Osteoblast (primary cell): ENCODE measurements at regions not wholly inside any gene's neighbourhood (a gene's known extent, or its start where the extent isn't known, plus 50 kb on each side); places are given as distances from the start of the nearest gene placed in this dataset.

Experiments
- DNase-seq: peaks from one replicate; pipeline ENCODE4 v3.0.0; 2011; ENCODE audit warnings: low spot score, mixed read lengths; ENCODE audit not compliant: insufficient read length; ENCODE audit errors: missing footprints
- H2AFZ ChIP-seq: 2 replicates; pipeline ENCODE4 v1.6.0; 2011; ENCODE audit warnings: mild to moderate bottlenecking, low read length
- H3K27ac ChIP-seq: 2 replicates; pipeline ENCODE4 v1.5.1; 2011; ENCODE audit warnings: mild to moderate bottlenecking, low read depth, low read length, moderate library complexity
- H3K27me3 ChIP-seq: 2 replicates; pipeline ENCODE4 v1.6.0; 2012; ENCODE audit warnings: mild to moderate bottlenecking, control low read depth, inconsistent platforms, low read length, moderate library complexity; ENCODE audit not compliant: insufficient read depth
- H3K36me3 ChIP-seq: 2 replicates; pipeline ENCODE4 v1.5.1; 2011; ENCODE audit warnings: mild to moderate bottlenecking, low read length, control low read depth, moderate library complexity; ENCODE audit not compliant: insufficient read depth
- H3K4me1 ChIP-seq: 2 replicates; pipeline ENCODE4 v1.5.1; 2011; ENCODE audit warnings: mild to moderate bottlenecking, low read length, control low read depth, moderate library complexity; ENCODE audit not compliant: insufficient read depth
- H3K4me2 ChIP-seq: 2 replicates; pipeline ENCODE4 v1.6.0; 2011; ENCODE audit warnings: mild to moderate bottlenecking, low read length; ENCODE audit not compliant: insufficient read depth
- H3K4me3 ChIP-seq: fragments of 200-600 bp; sonication (generic); 3 replicates; pipeline ENCODE4 v1.5.1; 2012; ENCODE audit warnings: mild to moderate bottlenecking, low read length, inconsistent platforms; ENCODE audit not compliant: insufficient read depth
- H3K79me2 ChIP-seq: 2 replicates; pipeline ENCODE4 v1.6.0; 2012; ENCODE audit warnings: mild to moderate bottlenecking, low read length, control low read depth, inconsistent platforms; ENCODE audit not compliant: insufficient read depth
- H3K9me3 ChIP-seq: 2 replicates; pipeline ENCODE4 v1.5.1; 2011; ENCODE audit warnings: low read depth, low read length, control low read depth
- H4K20me1 ChIP-seq: 2 replicates; pipeline ENCODE4 v1.6.0; 2012; ENCODE audit warnings: mild to moderate bottlenecking, low read length, control low read depth; ENCODE audit not compliant: insufficient read depth
- TF ChIP-seq, protein P1 (sequence below): IDR thresholded peaks from 2 replicates; pipeline ENCODE4 v1.5.1; 2011; ENCODE audit warnings: mild to moderate bottlenecking, low read depth, low read length, moderate library complexity; ENCODE audit errors: extremely low read depth

GRCh38 chr4:113844369-113844768, 82.8 kb upstream of the CAMK2D start:
- no peak for DNase-seq
- TF ChIP-seq, protein P1, sequence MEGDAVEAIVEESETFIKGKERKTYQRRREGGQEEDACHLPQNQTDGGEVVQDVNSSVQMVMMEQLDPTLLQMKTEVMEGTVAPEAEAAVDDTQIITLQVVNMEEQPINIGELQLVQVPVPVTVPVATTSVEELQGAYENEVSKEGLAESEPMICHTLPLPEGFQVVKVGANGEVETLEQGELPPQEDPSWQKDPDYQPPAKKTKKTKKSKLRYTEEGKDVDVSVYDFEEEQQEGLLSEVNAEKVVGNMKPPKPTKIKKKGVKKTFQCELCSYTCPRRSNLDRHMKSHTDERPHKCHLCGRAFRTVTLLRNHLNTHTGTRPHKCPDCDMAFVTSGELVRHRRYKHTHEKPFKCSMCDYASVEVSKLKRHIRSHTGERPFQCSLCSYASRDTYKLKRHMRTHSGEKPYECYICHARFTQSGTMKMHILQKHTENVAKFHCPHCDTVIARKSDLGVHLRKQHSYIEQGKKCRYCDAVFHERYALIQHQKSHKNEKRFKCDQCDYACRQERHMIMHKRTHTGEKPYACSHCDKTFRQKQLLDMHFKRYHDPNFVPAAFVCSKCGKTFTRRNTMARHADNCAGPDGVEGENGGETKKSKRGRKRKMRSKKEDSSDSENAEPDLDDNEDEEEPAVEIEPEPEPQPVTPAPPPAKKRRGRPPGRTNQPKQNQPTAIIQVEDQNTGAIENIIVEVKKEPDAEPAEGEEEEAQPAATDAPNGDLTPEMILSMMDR: no peak
- H3K9me3 ChIP-seq: no peaks in the 10 kb centered on the region

GRCh38 chr4:113840861-113841260, 79.3 kb upstream of the CAMK2D start:
- Histone ChIP-seq H2AFZ (no peak overlapping the region), H3K36me3 (no peaks in the 10 kb centered on the region), H3K79me2 (no peaks in the 10 kb centered on the region), H3K4me3 (no peak overlapping the region), H3K4me2 (no peak overlapping the region), H4K20me1 (no peaks in the 10 kb centered on the region), H3K9me3 (no peaks in the 10 kb centered on the region), H3K27me3 (no peaks in the 10 kb centered on the region), H3K27ac (no peak overlapping the region), H3K4me1 (peaks cover 15% of the 10 kb centered on the region)
- TF ChIP-seq, protein P1: no peak
- DNase-seq: no peak

More at GRCh38 chr4:113844369-113844768, 82.8 kb upstream of the CAMK2D start:
- Histone ChIP-seq H2AFZ (no peak overlapping the region), H3K4me1 (no peaks in the 10 kb centered on the region), H3K79me2 (no peaks in the 10 kb centered on the region), H3K4me2 (no peak overlapping the region), H3K4me3 (no peak overlapping the region), H3K27me3 (no peaks in the 10 kb centered on the region), H4K20me1 (no peaks in the 10 kb centered on the region), H3K27ac (no peak overlapping the region), H3K36me3 (no peaks in the 10 kb centered on the region)

- peaks cover 19% of the 10 kb centered on the region for H3K4me1 ChIP-seq
- no peak overlapping the region for H2AFZ ChIP-seq
- H4K20me1 ChIP-seq: no peaks in the 10 kb centered on the region
- H3K36me3 ChIP-seq: no peaks in the 10 kb centered on the region
- no peaks in the 10 kb centered on the region for H3K79me2 ChIP-seq
- no peaks in the 10 kb centered on the region for H3K27me3 ChIP-seq
- H3K4me2 ChIP-seq: no peak overlapping the region
- H3K9me3 ChIP-seq: no peaks in the 10 kb centered on the region
- no peak overlapping the region for H3K4me3 ChIP-seq
- TF ChIP-seq, protein P1: no peak
- DNase-seq: no peak
- peak overlapping the region; percentile 46 for H3K27ac ChIP-seq
Measured at GRCh38 chr4:113838460-113838859, 76.9 kb upstream of the CAMK2D start.

GRCh38 chr4:113837397-113837796, 75.9 kb upstream of the CAMK2D start:
- DNase-seq: peak; percentile 51
- peak overlapping the region; percentile 46 for H3K27ac ChIP-seq
- H3K9me3 ChIP-seq: no peaks in the 10 kb centered on the region
- peak overlapping the region; percentile 62 for H2AFZ ChIP-seq
- peak overlapping the region; percentile 41 for H3K4me2 ChIP-seq
- TF ChIP-seq, protein P1: no peak
- H3K4me3 ChIP-seq: no peak overlapping the region
- H3K79me2 ChIP-seq: no peaks in the 10 kb centered on the region
- peaks cover 19% of the 10 kb centered on the region for H3K4me1 ChIP-seq
- H4K20me1 ChIP-seq: no peaks in the 10 kb centered on the region
- H3K27me3 ChIP-seq: no peaks in the 10 kb centered on the region
- no peaks in the 10 kb centered on the region for H3K36me3 ChIP-seq
